Activated T-helper 2 cell treated with anti-CD3 and anti-CD28 coated beads, Interferon-gamma antibody, Interleukin-2, Interleukin-4, amounts not matched to agents 10 μg/mL and 5 μg/mL and 100 μg/mL, durations not matched to agents 14 hours and 24 hours and 36 hours (primary cell): ENCODE measurements at regions not wholly inside any gene's neighbourhood (a gene's known extent, or its start where the extent isn't known, plus 50 kb on each side); places are given as distances from the start of the nearest gene placed in this dataset.

ENCODE experiments used
- DNase-seq: peaks from one replicate; pipeline ENCODE4 v3.0.0; 2021; ENCODE audit warnings: low spot score
- H3K27ac Mint-ChIP-seq: one replicate; pipeline ENCODE4 v1.8.0; 2021; ENCODE audit warnings: mixed read lengths
- H3K27me3 Mint-ChIP-seq: one replicate; pipeline ENCODE4 v1.8.0; 2021; ENCODE audit warnings: low read depth, mixed read lengths
- H3K36me3 Mint-ChIP-seq: one replicate; pipeline ENCODE4 v1.8.0; 2021; ENCODE audit warnings: low read depth, mixed read lengths
- H3K4me1 Mint-ChIP-seq: one replicate; pipeline ENCODE4 v1.8.0; 2021; ENCODE audit warnings: low read depth, mixed read lengths
- H3K4me3 Mint-ChIP-seq: one replicate; pipeline ENCODE4 v1.8.0; 2021; ENCODE audit warnings: low read depth, mild to moderate bottlenecking, moderate library complexity, mixed read lengths
- H3K9me3 Mint-ChIP-seq: one replicate; pipeline ENCODE4 v1.8.0; 2021; ENCODE audit warnings: mixed read lengths
- intact Hi-C: fragments of 100-400 bp; cut with micrococcal nuclease; formaldehyde crosslinking; loops from one replicate; pipeline ENCODE4 v1.15.1; 2023

- Mint-ChIP-seq H3K36me3 (no peaks in the 10 kb centered on the region), H3K4me1 (no peaks in the 10 kb centered on the region), H3K9me3 (no peaks in the 10 kb centered on the region), H3K27ac (no peak overlapping the region), H3K4me3 (no peak overlapping the region), H3K27me3 (no peaks in the 10 kb centered on the region)
- no peak for DNase-seq
- intact Hi-C loops: no loop called here
These were observed 159.6 kb upstream of the MPHOSPH6 start for GRCh38 chr16:82329504-82330192.

GRCh38 chr16:82328881-82329469 is 159.0 kb upstream of the MPHOSPH6 start:
- no peak overlapping the region for H3K4me3 Mint-ChIP-seq
- H3K9me3 Mint-ChIP-seq: peaks cover 5% of the 10 kb centered on the region
- no peak overlapping the region for H3K27ac Mint-ChIP-seq
- intact Hi-C loops: no loop called here
- H3K36me3 Mint-ChIP-seq: no peaks in the 10 kb centered on the region
- H3K4me1 Mint-ChIP-seq: no peaks in the 10 kb centered on the region
- no peak for DNase-seq
- no peaks in the 10 kb centered on the region for H3K27me3 Mint-ChIP-seq

GRCh38 chr16:82323171-82323570 is 153.1 kb upstream of the MPHOSPH6 start:
- Mint-ChIP-seq H3K4me1 (no peaks in the 10 kb centered on the region), H3K27me3 (no peaks in the 10 kb centered on the region), H3K27ac (no peak overlapping the region), H3K36me3 (no peaks in the 10 kb centered on the region), H3K4me3 (no peak overlapping the region), H3K9me3 (peaks cover 17% of the 10 kb centered on the region)
- no peak for DNase-seq
- intact Hi-C loops: no loop called here

GRCh38 chr16:82322177-82322576 is 152.2 kb upstream of the MPHOSPH6 start:
- Mint-ChIP-seq H3K36me3 (no peaks in the 10 kb centered on the region), H3K9me3 (peaks cover 17% of the 10 kb centered on the region), H3K27ac (no peak overlapping the region), H3K4me3 (no peak overlapping the region), H3K4me1 (no peaks in the 10 kb centered on the region), H3K27me3 (no peaks in the 10 kb centered on the region)
- DNase-seq: no peak
- intact Hi-C loops: no loop called here

GRCh38 chr16:82319038-82319437 is 149.0 kb upstream of the MPHOSPH6 start:
- H3K4me3 Mint-ChIP-seq: no peak overlapping the region
- no peak for DNase-seq
- intact Hi-C loops: no loop called here
- no peak overlapping the region for H3K27ac Mint-ChIP-seq
- no peaks in the 10 kb centered on the region for H3K4me1 Mint-ChIP-seq
- no peaks in the 10 kb centered on the region for H3K36me3 Mint-ChIP-seq
- peaks cover 12% of the 10 kb centered on the region for H3K9me3 Mint-ChIP-seq
- no peaks in the 10 kb centered on the region for H3K27me3 Mint-ChIP-seq

- no peak overlapping the region for H3K4me3 Mint-ChIP-seq
- intact Hi-C loops: no loop called here
- H3K27ac Mint-ChIP-seq: no peak overlapping the region
- H3K27me3 Mint-ChIP-seq: peaks cover 1% of the 10 kb centered on the region
- H3K4me1 Mint-ChIP-seq: no peaks in the 10 kb centered on the region
- H3K9me3 Mint-ChIP-seq: peaks cover 1% of the 10 kb centered on the region
- no peak for DNase-seq
- H3K36me3 Mint-ChIP-seq: no peaks in the 10 kb centered on the region
These were observed 147.6 kb upstream of the MPHOSPH6 start for GRCh38 chr16:82317411-82318167.

GRCh38 chr16:82313754-82314153 is 143.7 kb upstream of the MPHOSPH6 start:
- no peak for DNase-seq
- Mint-ChIP-seq H3K4me3 (no peak overlapping the region), H3K4me1 (no peaks in the 10 kb centered on the region), H3K27ac (no peak overlapping the region), H3K27me3 (peaks cover 1% of the 10 kb centered on the region), H3K36me3 (no peaks in the 10 kb centered on the region), H3K9me3 (no peaks in the 10 kb centered on the region)
- intact Hi-C loops: no loop called here

- intact Hi-C loops: no loop called here
- H3K4me3 Mint-ChIP-seq: no peak overlapping the region
- peaks cover 1% of the 10 kb centered on the region for H3K27me3 Mint-ChIP-seq
- DNase-seq: no peak
- H3K9me3 Mint-ChIP-seq: no peaks in the 10 kb centered on the region
- H3K4me1 Mint-ChIP-seq: no peaks in the 10 kb centered on the region
- H3K36me3 Mint-ChIP-seq: no peaks in the 10 kb centered on the region
- H3K27ac Mint-ChIP-seq: no peak overlapping the region
These were observed 141.5 kb upstream of the MPHOSPH6 start for GRCh38 chr16:82311528-82311927.

- Mint-ChIP-seq H3K4me1 (no peaks in the 10 kb centered on the region), H3K9me3 (no peaks in the 10 kb centered on the region), H3K4me3 (no peak overlapping the region), H3K27me3 (peaks cover 2% of the 10 kb centered on the region), H3K27ac (no peak overlapping the region), H3K36me3 (no peaks in the 10 kb centered on the region)
- intact Hi-C loops: no loop called here
- no peak for DNase-seq
These were observed 132.2 kb upstream of the MPHOSPH6 start for GRCh38 chr16:82302042-82302727.

GRCh38 chr16:82301146-82301755 is 131.2 kb upstream of the MPHOSPH6 start:
- no peak for DNase-seq
- Mint-ChIP-seq H3K27me3 (peaks cover 2% of the 10 kb centered on the region), H3K4me3 (no peak overlapping the region), H3K9me3 (no peaks in the 10 kb centered on the region), H3K4me1 (no peaks in the 10 kb centered on the region), H3K27ac (no peak overlapping the region), H3K36me3 (no peaks in the 10 kb centered on the region)
- intact Hi-C loops: no loop called here

- H3K27ac Mint-ChIP-seq: no peak overlapping the region
- no peak overlapping the region for H3K4me3 Mint-ChIP-seq
- intact Hi-C loops: no loop called here
- H3K9me3 Mint-ChIP-seq: no peaks in the 10 kb centered on the region
- peaks cover 2% of the 10 kb centered on the region for H3K27me3 Mint-ChIP-seq
- H3K4me1 Mint-ChIP-seq: no peaks in the 10 kb centered on the region
- no peaks in the 10 kb centered on the region for H3K36me3 Mint-ChIP-seq
- no peak for DNase-seq
These were observed 130.4 kb upstream of the MPHOSPH6 start for GRCh38 chr16:82300374-82300951.

GRCh38 chr16:82298472-82298871 is 128.4 kb upstream of the MPHOSPH6 start:
- no peaks in the 10 kb centered on the region for H3K9me3 Mint-ChIP-seq
- intact Hi-C loops: no loop called here
- no peaks in the 10 kb centered on the region for H3K4me1 Mint-ChIP-seq
- H3K4me3 Mint-ChIP-seq: no peak overlapping the region
- H3K27ac Mint-ChIP-seq: no peak overlapping the region
- H3K36me3 Mint-ChIP-seq: no peaks in the 10 kb centered on the region
- no peaks in the 10 kb centered on the region for H3K27me3 Mint-ChIP-seq
- DNase-seq: no peak
